ENCODE measurements at regions not wholly inside any gene's neighbourhood (a gene's known extent, or its start where the extent isn't known, plus 50 kb on each side); places are given as distances from the start of the nearest gene placed in this dataset.
"Not testable (repeated sequence)": the region's sequence is repeated elsewhere in the genome, so short reads cannot be mapped to it uniquely, and the experiment has no call there.

DNA sequence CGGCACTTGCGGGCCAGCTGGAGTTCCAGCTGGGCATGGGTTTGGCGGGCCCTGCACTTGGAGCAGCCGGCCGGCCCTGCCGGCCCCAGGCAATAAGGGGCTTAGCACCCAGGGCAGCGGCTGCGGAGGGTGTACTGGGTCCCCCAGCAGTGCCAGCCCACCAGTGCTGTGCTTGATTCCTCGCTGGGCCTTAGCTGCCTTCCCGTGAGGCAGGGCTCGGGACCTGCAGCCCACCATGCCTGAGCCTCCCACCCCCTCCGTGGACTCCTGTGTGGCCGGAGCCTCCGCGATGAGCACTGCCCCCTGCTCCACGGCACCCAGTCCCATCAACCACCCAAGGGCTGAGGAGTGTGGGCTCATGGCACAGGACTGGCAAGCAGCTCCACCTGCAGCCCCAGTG lies 118.1 kb upstream of the RIOK2 start:
- H3K36me3 Mint-ChIP-seq (ENCODE audit: low read depth); H3K4me1 Mint-ChIP-seq; POLR2A ChIA-PET; CTCF ChIA-PET; intact Hi-C loops (cut with DNase I, micrococcal nuclease); ATAC-seq; H3K27ac Mint-ChIP-seq; H3K27me3 Mint-ChIP-seq; H3K4me3 Mint-ChIP-seq; H3K9me3 Mint-ChIP-seq (ENCODE audit: low read depth); DNase-seq: not testable (repeated sequence)

DNA sequence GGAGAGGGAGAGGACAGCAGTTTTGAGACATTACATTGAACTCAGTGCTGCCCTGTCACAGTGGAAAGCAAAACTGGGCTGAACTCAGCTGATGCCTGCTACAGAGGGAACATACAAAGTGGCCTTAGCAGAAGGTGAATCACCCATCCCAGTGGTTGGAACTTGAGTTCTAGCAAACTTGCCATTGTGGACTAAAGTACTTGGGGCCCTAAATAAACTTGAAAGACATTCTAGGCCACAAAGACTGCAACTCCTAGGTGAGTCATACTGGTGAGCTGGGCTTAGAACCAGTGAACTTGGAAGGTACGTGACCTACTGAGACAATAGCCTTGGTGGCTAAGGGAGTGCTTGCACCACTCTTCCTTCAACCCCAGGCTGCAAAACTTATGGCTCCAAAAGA lies 155.7 kb upstream of the RIOK2 start:
- intact Hi-C loops (cut with DNase I, micrococcal nuclease): no loop called here
- H3K4me1 Mint-ChIP-seq: no peaks in the 10 kb centered on the region

GRCh38 chr5:97355775-97356174 lies 172.7 kb upstream of the RIOK2 start:
- CTCF ChIA-PET: no interaction called here
- H3K36me3 Mint-ChIP-seq (ENCODE audit: low read depth): no peaks in the 10 kb centered on the region

More for the DNA sequence above, 155.7 kb upstream of the RIOK2 start:
- Mint-ChIP-seq H3K27me3 (no peaks in the 10 kb centered on the region), H3K4me3 (no peak overlapping the region), H3K9me3 (ENCODE audit: low read depth) (peaks cover 24% of the 10 kb centered on the region), H3K36me3 (ENCODE audit: low read depth) (no peaks in the 10 kb centered on the region), H3K27ac (no peak overlapping the region)
- ChIA-PET CTCF (no interaction called here), POLR2A (no interaction called here)
- no peak for DNase-seq
- ATAC-seq: no peak

DNA sequence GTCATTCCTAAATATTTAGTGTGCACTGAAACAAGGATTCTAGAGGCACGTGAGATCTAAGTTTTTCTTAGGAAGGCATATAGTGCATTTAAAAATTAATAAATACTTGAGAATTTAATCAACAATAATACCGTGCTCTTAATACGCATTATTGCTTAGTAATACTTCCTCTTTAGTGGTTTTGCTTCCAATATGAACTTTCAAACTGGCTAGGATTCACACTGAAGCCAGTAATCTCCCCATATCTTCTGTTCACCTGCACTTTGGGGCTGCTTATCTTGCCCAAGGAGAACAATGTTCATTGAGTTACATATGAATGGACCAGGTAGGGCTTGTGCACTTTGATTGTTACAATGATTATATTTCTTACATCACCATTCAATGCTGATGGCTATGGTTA lies 180.5 kb upstream of the RIOK2 start:
- Mint-ChIP-seq H3K36me3 (ENCODE audit: low read depth) (no peaks in the 10 kb centered on the region), H3K27me3 (no peaks in the 10 kb centered on the region), H3K9me3 (ENCODE audit: low read depth) (peaks cover 4% of the 10 kb centered on the region), H3K4me3 (no peak overlapping the region), H3K4me1 (no peaks in the 10 kb centered on the region), H3K27ac (no peak overlapping the region)
- CTCF ChIA-PET: interaction anchor here (0.6 kb wide), 1 partner anchor 40 kb away, joined by 3 read pairs; no protein-coding TSS in a partner anchor
- no peak for ATAC-seq
- POLR2A ChIA-PET: no interaction called here
- no peak for DNase-seq
- intact Hi-C loops (cut with DNase I, micrococcal nuclease): no loop called here

More at GRCh38 chr5:97355775-97356174, 172.7 kb upstream of the RIOK2 start:
- Mint-ChIP-seq H3K27me3 (no peaks in the 10 kb centered on the region), H3K9me3 (ENCODE audit: low read depth) (peaks cover 15% of the 10 kb centered on the region), H3K27ac (no peak overlapping the region), H3K4me3 (no peak overlapping the region), H3K4me1 (no peaks in the 10 kb centered on the region)
- intact Hi-C loops (cut with DNase I, micrococcal nuclease): no loop called here
- ATAC-seq: no peak
- POLR2A ChIA-PET: no interaction called here
- DNase-seq: no peak

DNA sequence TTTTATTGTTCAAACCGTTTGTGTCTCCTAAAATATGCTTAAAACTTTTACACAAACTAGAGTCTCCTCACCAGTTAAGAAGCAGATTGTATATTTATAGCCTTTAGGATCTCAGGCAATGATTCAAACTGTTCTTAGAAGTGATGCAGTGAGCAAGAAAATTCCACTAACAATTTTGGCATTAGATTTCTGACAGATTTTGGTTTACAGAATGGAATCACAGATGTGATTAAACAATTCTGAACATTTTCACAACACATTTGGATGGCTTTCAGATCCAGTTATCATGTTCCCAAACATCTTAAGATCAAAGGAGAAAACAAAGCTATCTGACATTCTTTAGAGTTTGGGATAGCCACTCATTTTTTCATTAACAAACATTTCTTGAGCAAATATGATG lies 181.7 kb upstream of the RIOK2 start:
- Mint-ChIP-seq H3K36me3 (ENCODE audit: low read depth) (no peaks in the 10 kb centered on the region), H3K4me1 (no peaks in the 10 kb centered on the region), H3K27ac (no peak overlapping the region), H3K4me3 (no peak overlapping the region), H3K27me3 (no peaks in the 10 kb centered on the region), H3K9me3 (ENCODE audit: low read depth) (peaks cover 4% of the 10 kb centered on the region)
- ChIA-PET CTCF (no interaction called here), POLR2A (no interaction called here)
- DNase-seq (no peak), ATAC-seq (no peak)
- intact Hi-C loops (cut with DNase I, micrococcal nuclease): no loop called here

DNA sequence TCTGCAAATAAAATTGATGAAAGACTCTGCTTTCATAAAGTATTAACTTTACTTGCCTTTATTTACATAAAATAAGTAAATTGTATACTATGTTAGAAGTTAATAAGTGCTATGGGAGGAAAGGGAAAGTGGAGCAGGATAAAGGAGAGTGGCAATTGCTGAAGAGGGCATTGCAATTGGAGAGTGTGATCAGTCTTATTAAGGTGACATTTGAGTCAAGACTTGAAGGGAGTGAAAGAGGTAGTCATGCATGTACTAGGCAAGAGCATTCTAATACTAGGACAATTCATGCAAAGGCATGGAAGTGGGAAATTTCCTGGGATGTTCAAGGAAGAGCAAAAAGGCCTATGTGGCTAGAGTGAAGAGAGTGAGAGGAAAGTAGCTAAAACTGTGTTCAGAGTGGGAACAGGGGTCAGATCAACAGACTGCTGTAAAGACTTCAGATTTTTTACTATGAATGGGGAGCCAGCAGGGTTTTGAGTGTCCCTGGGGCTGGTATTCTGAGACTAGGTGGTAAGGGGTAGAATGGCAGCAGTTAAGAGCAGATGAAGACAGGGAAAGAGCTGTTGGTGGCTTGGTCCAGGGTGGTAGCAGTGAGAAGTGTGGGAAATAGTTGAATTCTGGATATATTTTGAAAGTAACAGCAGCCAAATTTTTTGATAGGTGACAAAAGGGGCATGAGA lies 182.3 kb upstream of the RIOK2 start:
- POLR2A ChIA-PET: no interaction called here
- Mint-ChIP-seq H3K36me3 (ENCODE audit: low read depth) (no peaks in the 10 kb centered on the region), H3K9me3 (ENCODE audit: low read depth) (peaks cover 4% of the 10 kb centered on the region), H3K4me3 (no peak overlapping the region), H3K4me1 (no peaks in the 10 kb centered on the region), H3K27ac (no peak overlapping the region), H3K27me3 (no peaks in the 10 kb centered on the region)
- ATAC-seq (no peak), DNase-seq (no peak)
- CTCF ChIA-PET: no interaction called here
- intact Hi-C loops (cut with DNase I, micrococcal nuclease): no loop called here

- no peak overlapping the region for H3K27ac Mint-ChIP-seq
- POLR2A ChIA-PET: no interaction called here
- no peaks in the 10 kb centered on the region for H3K4me1 Mint-ChIP-seq
Observed at GRCh38 chr5:97365918-97366317, 182.9 kb upstream of the RIOK2 start.

DNA sequence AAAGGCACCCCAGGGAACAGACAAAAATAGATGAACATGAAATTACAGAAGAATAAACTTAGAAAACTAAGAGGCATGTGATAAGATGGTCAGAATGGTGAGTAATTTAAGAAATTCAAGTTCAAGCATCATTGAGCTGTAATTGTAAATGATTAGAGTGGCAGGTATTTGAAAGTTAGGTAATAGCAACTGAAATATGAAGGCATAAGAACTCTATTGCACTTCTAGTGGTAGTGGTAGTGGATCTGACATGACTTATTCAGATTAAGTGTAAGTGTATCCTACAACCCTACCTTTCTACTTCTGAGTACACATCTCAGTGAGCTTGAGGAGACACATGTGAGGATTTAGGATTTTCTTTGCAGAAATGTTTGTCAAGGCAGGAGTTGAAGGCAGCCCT lies 192.9 kb upstream of the RIOK2 start:
- CTCF ChIA-PET: no interaction called here
- Mint-ChIP-seq H3K27me3 (no peaks in the 10 kb centered on the region), H3K4me3 (no peak overlapping the region)

More at GRCh38 chr5:97365918-97366317, 182.9 kb upstream of the RIOK2 start:
- no peak overlapping the region for H3K4me3 Mint-ChIP-seq
- H3K27me3 Mint-ChIP-seq: no peaks in the 10 kb centered on the region
- ATAC-seq: no peak
- intact Hi-C loops (cut with DNase I, micrococcal nuclease): no loop called here
- CTCF ChIA-PET: no interaction called here
- no peak for DNase-seq
- peaks cover 4% of the 10 kb centered on the region for H3K9me3 Mint-ChIP-seq (ENCODE audit: low read depth)
- no peaks in the 10 kb centered on the region for H3K36me3 Mint-ChIP-seq (ENCODE audit: low read depth)

GRCh38 chr5:97377582-97377981 lies 194.5 kb upstream of the RIOK2 start:
- no peak for DNase-seq
- ChIA-PET CTCF (interaction anchor here (1.3 kb wide), 1 partner anchor 9 kb away, joined by 3 read pairs; no protein-coding TSS in a partner anchor), POLR2A (no interaction called here)
- H3K4me1 Mint-ChIP-seq: no peaks in the 10 kb centered on the region
- H3K27ac Mint-ChIP-seq: no peak overlapping the region
- no peak overlapping the region for H3K4me3 Mint-ChIP-seq
- no peaks in the 10 kb centered on the region for H3K27me3 Mint-ChIP-seq
- ATAC-seq: no peak
- intact Hi-C loops (cut with DNase I, micrococcal nuclease): no loop called here
- H3K9me3 Mint-ChIP-seq (ENCODE audit: low read depth): no peaks in the 10 kb centered on the region
- no peaks in the 10 kb centered on the region for H3K36me3 Mint-ChIP-seq (ENCODE audit: low read depth)

More for the DNA sequence above, 192.9 kb upstream of the RIOK2 start:
- Mint-ChIP-seq H3K9me3 (ENCODE audit: low read depth) (peaks cover 2% of the 10 kb centered on the region), H3K27ac (no peak overlapping the region), H3K36me3 (ENCODE audit: low read depth) (no peaks in the 10 kb centered on the region), H3K4me1 (no peaks in the 10 kb centered on the region)
- POLR2A ChIA-PET: no interaction called here
- intact Hi-C loops (cut with DNase I, micrococcal nuclease): no loop called here
- ATAC-seq (no peak), DNase-seq (no peak)

- no peak overlapping the region for H3K27ac Mint-ChIP-seq
- H3K9me3 Mint-ChIP-seq (ENCODE audit: low read depth): no peaks in the 10 kb centered on the region
- intact Hi-C loops (cut with DNase I, micrococcal nuclease): no loop called here
- CTCF ChIA-PET: no interaction called here
- ATAC-seq: no peak
- H3K4me3 Mint-ChIP-seq: no peak overlapping the region
- H3K27me3 Mint-ChIP-seq: no peaks in the 10 kb centered on the region
- H3K36me3 Mint-ChIP-seq (ENCODE audit: low read depth): no peaks in the 10 kb centered on the region
- no peak for DNase-seq
- no peaks in the 10 kb centered on the region for H3K4me1 Mint-ChIP-seq
- POLR2A ChIA-PET: no interaction called here
Observed at GRCh38 chr5:97383996-97384395, 200.9 kb upstream of the RIOK2 start.

- no peak for DNase-seq
- H3K27ac Mint-ChIP-seq: no peak overlapping the region
- ChIA-PET POLR2A (no interaction called here), CTCF (no interaction called here)
- H3K9me3 Mint-ChIP-seq (ENCODE audit: low read depth): no peaks in the 10 kb centered on the region
- no peak overlapping the region for H3K4me3 Mint-ChIP-seq
- H3K4me1 Mint-ChIP-seq: no peaks in the 10 kb centered on the region
- no peaks in the 10 kb centered on the region for H3K27me3 Mint-ChIP-seq
- intact Hi-C loops (cut with DNase I, micrococcal nuclease): no loop called here
- H3K36me3 Mint-ChIP-seq (ENCODE audit: low read depth): no peaks in the 10 kb centered on the region
- ATAC-seq: no peak
Observed at GRCh38 chr5:97388794-97389193, 205.7 kb upstream of the RIOK2 start.

DNA sequence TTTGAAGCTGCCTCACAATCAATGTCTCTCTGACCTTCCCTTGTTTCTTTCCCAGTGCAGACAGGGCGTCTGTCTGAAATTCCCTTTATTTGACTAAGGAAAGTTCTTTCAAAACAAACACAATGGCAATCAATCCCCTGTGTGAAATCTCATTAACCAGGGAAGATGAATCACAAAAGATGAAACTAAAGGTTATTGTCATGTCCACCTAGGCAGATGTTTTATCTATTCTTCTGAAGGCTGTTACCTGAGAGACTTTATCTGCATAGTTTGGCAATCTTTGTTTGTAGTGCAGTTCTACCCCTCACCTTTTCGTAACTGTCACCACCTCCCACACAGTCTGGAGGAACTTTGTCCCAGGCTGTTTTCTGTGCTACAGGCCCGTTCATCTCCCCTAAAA lies 217.5 kb upstream of the RIOK2 start:
- Mint-ChIP-seq H3K4me1 (no peaks in the 10 kb centered on the region), H3K27ac (no peak overlapping the region), H3K4me3 (no peak overlapping the region), H3K27me3 (no peaks in the 10 kb centered on the region), H3K9me3 (ENCODE audit: low read depth) (no peaks in the 10 kb centered on the region), H3K36me3 (ENCODE audit: low read depth) (no peaks in the 10 kb centered on the region)
- CTCF ChIA-PET: interaction anchor here (0.6 kb wide), 1 partner anchor 1324 kb away, joined by 4 read pairs; no protein-coding TSS in a partner anchor
- POLR2A ChIA-PET: no interaction called here
- DNase-seq (no peak), ATAC-seq (no peak)
- intact Hi-C loops (cut with DNase I, micrococcal nuclease): no loop called here

DNA sequence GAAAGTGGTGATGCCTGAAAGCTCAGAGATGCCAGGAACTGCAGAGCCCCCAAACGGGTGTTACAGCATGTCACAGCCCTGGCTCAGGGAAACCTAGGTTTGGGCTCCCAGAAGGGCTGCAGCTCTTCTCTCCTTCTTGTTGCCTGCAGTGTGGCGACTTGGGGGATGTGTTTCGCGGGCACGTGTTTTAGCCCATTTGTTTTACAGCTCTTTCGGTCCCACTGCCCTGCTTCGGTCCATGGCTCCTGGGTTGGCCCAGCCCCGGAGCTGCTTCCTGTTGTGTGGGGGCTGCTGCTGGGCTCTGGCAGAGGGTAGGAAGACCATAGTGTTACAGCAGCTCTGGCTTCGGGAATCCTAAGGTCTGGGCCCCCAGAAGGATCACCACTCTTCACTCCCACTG lies 222.9 kb upstream of the RIOK2 start:
- Mint-ChIP-seq H3K4me3 (no peak overlapping the region), H3K36me3 (ENCODE audit: low read depth) (no peaks in the 10 kb centered on the region), H3K27me3 (no peaks in the 10 kb centered on the region), H3K4me1 (no peaks in the 10 kb centered on the region), H3K27ac (no peak overlapping the region), H3K9me3 (ENCODE audit: low read depth) (peaks cover 1% of the 10 kb centered on the region)
- DNase-seq (no peak), ATAC-seq (no peak)
- POLR2A ChIA-PET: no interaction called here
- CTCF ChIA-PET: interaction anchor here (0.7 to 1.1 kb wide), 2 partner anchors 12 to 19 kb away, joined by 3 read pairs; no protein-coding TSS in a partner anchor
- intact Hi-C loops (cut with DNase I, micrococcal nuclease): no loop called here
